ENCODE measurements at regions not wholly inside any gene's neighbourhood (a gene's known extent, or its start where the extent isn't known, plus 50 kb on each side); places are given as distances from the start of the nearest gene placed in this dataset.
"Not testable (repeated sequence)": the region's sequence is repeated elsewhere in the genome, so short reads cannot be mapped to it uniquely, and the experiment has no call there.

DNA sequence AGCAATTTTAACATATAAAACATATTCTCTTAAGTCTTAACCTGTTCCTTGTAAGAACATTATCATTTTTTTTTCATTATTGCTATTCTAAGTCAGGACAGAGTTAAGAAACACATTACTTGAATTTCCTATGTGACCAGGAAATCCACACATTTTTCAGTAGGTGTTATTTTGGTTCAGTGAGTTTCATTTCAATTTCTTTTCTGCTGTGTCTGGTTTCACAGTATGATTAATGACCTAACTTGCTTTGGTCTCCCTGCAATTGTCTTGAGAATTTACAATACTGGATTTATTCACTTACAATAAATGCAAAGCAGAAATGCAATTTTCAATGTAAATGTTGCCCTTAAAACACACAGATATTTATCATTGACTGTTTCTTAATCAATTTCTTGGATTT, 396.9 kb upstream of the TMTC1 start:
- H3K27me3 Mint-ChIP-seq = no peaks in the 10 kb centered on the region
- ATAC-seq (replicated peaks in 1 of 4) = no peak

DNA sequence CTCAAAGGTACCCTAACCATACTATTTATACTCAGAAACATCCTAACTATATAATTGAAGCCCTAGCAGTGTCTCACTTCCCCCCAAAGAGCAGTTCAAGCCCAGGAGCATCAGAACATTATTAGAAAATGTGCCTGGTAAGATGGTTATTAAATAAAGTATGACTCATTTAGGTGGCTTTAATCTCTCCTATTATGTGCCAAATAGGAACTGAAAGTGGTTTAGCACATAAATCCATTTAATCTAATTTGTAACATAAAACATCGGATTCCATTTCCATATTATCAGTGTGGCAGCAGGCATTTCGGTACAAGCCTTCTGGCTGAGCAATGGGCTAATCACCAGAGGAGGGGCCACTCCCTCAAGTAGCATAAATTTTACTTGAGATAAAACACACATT, 395.2 kb upstream of the TMTC1 start:
- H3K9me3 ChIP-seq = no peaks in the 10 kb centered on the region
- CTCF ChIA-PET = no interaction called here
- Mint-ChIP-seq H3K27me3 (no peaks in the 10 kb centered on the region), H3K36me3 (no peaks in the 10 kb centered on the region), H3K4me3 (no peak overlapping the region), H3K9me3 (peaks cover 0 to 4% (median 0%) of the 10 kb centered on the region in 3 donors), H3K4me1 (no peaks in the 10 kb centered on the region), H3K27ac (no peak overlapping the region)
- no peak for ATAC-seq (replicated peaks in 1 of 4)
- H3K27ac ChIP-seq (ENCODE audit: low read length) = no peak overlapping the region
- DNase-seq = no peak
- no peaks in the 10 kb centered on the region for H3K27me3 ChIP-seq (replicated peaks in 1 of 2; ENCODE audit: control insufficient read depth in 2 of 2, extremely low read depth in 1 of 2, insufficient read depth in 2 of 2, low read length in 1 of 2)
- POLR2A ChIA-PET = no interaction called here
- no peak overlapping the region for H3K4me3 ChIP-seq (ENCODE audit: control insufficient read depth in 1 of 2, extremely low read depth in 1 of 2, low read length in 1 of 2)
- no CpG with 5 or more reads among the region's 2 CpGs for WGBS (ENCODE audit: insufficient coverage)
- H3K36me3 ChIP-seq (ENCODE audit: control insufficient read depth in 2 of 2, extremely low read depth in 1 of 2, insufficient read depth in 1 of 2, low read length in 1 of 2) = no peaks in the 10 kb centered on the region
- no peaks in the 10 kb centered on the region for H3K4me1 ChIP-seq (ENCODE audit: control insufficient read depth in 1 of 2, extremely low read depth in 1 of 2, insufficient read depth in 2 of 2, low read length in 2 of 2)

More for the DNA sequence above, 396.9 kb upstream of the TMTC1 start:
- POLR2A ChIA-PET = no interaction called here
- no peaks in the 10 kb centered on the region for H3K9me3 ChIP-seq
- H3K4me3 ChIP-seq (ENCODE audit: control insufficient read depth in 1 of 2, extremely low read depth in 1 of 2, low read length in 1 of 2) = no peak overlapping the region
- no peaks in the 10 kb centered on the region for H3K36me3 ChIP-seq (ENCODE audit: control insufficient read depth in 2 of 2, extremely low read depth in 1 of 2, insufficient read depth in 1 of 2, low read length in 1 of 2)
- no peak for DNase-seq
- H3K27ac ChIP-seq (ENCODE audit: low read length) = no peak overlapping the region
- H3K4me1 Mint-ChIP-seq = no peaks in the 10 kb centered on the region
- CTCF ChIA-PET = no interaction called here
- H3K27me3 ChIP-seq (replicated peaks in 1 of 2; ENCODE audit: control insufficient read depth in 2 of 2, extremely low read depth in 1 of 2, insufficient read depth in 2 of 2, low read length in 1 of 2) = no peaks in the 10 kb centered on the region
- H3K36me3 Mint-ChIP-seq = no peaks in the 10 kb centered on the region
- H3K4me3 Mint-ChIP-seq = no peak overlapping the region
- no peaks in the 10 kb centered on the region for H3K4me1 ChIP-seq (ENCODE audit: control insufficient read depth in 1 of 2, extremely low read depth in 1 of 2, insufficient read depth in 2 of 2, low read length in 2 of 2)
- H3K9me3 Mint-ChIP-seq = peaks cover 0 to 4% (median 0%) of the 10 kb centered on the region in 3 donors
- H3K27ac Mint-ChIP-seq = no peak overlapping the region

DNA sequence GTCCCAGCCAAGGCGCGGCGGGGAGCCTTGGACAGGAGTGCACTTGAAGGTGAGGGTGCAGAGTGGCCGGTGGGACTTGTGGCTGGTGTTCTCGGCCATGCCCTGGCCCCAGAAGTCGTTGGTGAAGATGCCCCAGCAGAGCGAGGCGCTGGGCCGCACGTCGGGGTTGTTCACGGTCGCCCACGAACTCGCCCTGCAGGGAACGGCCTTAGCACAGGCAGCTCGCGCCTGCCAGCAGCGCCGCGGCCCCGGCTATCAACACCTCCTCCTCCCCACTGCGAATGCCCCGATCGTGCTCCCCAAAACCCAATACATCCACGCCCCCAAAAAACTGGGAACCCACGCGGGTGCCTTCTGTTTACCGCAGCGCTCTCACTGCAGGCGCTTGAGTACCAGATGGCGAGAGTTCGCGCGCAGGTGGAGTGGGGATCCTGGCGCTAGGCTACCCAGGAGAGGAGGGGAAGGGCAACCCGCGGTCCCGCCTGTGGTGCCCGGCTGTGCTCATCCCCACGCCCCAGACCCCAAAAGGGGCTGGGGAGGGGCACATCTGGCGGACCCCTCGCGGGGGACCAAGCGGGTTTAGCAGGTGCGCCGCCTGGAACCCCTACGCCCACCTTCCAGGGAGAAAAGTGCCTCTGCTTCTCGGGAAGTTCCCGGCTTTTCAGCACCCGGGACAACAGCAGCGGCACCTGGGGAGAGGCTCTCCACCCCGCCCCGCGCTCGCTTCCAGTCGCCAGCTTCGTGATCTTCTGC, 386.3 kb upstream of the TMTC1 start:
- CTCF ChIA-PET = no interaction called here
- Mint-ChIP-seq H3K36me3 (no peaks in the 10 kb centered on the region), H3K9me3 (no peaks in the 10 kb centered on the region), H3K4me1 (no peaks in the 10 kb centered on the region), H3K27me3 (peaks cover 4 to 10% of the 10 kb centered on the region in 2 donors), H3K4me3 (no peak overlapping the region), H3K27ac (no peak overlapping the region)
- Histone ChIP-seq H3K9me3 (no peaks in the 10 kb centered on the region), H3K36me3 (ENCODE audit: control insufficient read depth in 2 of 2, extremely low read depth in 1 of 2, insufficient read depth in 1 of 2, low read length in 1 of 2) (no peaks in the 10 kb centered on the region), H3K27me3 (replicated peaks in 1 of 2; ENCODE audit: control insufficient read depth in 2 of 2, extremely low read depth in 1 of 2, insufficient read depth in 2 of 2, low read length in 1 of 2) (peaks cover 9 to 11% of the 10 kb centered on the region in 2 experiments), H3K4me1 (ENCODE audit: control insufficient read depth in 1 of 2, extremely low read depth in 1 of 2, insufficient read depth in 2 of 2, low read length in 2 of 2) (no peaks in the 10 kb centered on the region), H3K4me3 (ENCODE audit: control insufficient read depth in 1 of 2, extremely low read depth in 1 of 2, low read length in 1 of 2) (no peak overlapping the region), H3K27ac (ENCODE audit: low read length) (no peak overlapping the region)
- POLR2A ChIA-PET = no interaction called here
- no peak for DNase-seq
- WGBS (ENCODE audit: insufficient coverage) = 21% methylated on average over 49 of the region's 58 CpGs
- no peak for ATAC-seq (replicated peaks in 1 of 4)

DNA sequence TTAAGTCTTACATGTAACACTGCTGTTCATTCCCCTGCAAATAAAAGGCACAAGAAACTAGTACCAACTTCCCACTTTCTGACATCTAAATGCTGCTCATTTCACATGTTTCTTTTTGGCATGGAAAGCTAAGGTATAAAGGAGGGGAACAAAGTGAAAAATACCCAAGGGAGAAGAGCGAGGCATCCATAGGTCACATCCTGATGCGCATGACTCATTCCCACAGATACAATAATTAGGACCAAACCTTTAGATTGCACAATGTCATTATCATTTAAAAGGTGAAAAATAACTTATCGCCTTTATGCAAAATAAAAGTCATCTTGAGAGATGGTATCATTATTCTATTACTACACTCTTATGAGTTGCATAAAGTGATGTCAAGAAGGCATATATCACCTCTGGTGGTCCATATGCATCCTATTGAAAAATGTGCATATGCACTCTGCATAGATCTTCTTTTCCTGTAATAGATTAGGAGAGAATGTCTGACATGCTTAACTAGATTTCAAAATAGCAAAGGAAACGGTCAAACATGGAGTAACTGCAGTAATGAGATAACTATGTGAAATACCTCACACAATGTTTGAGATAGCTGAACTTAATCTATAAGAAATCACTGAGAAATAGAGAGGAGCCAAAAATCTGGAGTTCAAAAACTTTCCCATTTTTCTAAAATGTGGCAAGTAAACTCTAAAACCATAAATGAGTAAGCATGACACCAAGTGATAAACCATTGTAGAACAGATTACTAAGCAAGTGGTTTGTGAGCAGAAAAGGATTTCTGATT, 382.5 kb upstream of the TMTC1 start:
- Histone ChIP-seq H3K9me3 (no peaks in the 10 kb centered on the region), H3K4me3 (ENCODE audit: control insufficient read depth in 1 of 2, extremely low read depth in 1 of 2, low read length in 1 of 2) (no peak overlapping the region), H3K27ac (ENCODE audit: low read length) (no peak overlapping the region), H3K36me3 (ENCODE audit: control insufficient read depth in 2 of 2, extremely low read depth in 1 of 2, insufficient read depth in 1 of 2, low read length in 1 of 2) (no peaks in the 10 kb centered on the region), H3K27me3 (replicated peaks in 1 of 2; ENCODE audit: control insufficient read depth in 2 of 2, extremely low read depth in 1 of 2, insufficient read depth in 2 of 2, low read length in 1 of 2) (peaks cover 9 to 11% of the 10 kb centered on the region in 2 experiments), H3K4me1 (ENCODE audit: control insufficient read depth in 1 of 2, extremely low read depth in 1 of 2, insufficient read depth in 2 of 2, low read length in 2 of 2) (no peaks in the 10 kb centered on the region)
- Mint-ChIP-seq H3K36me3 (no peaks in the 10 kb centered on the region), H3K9me3 (no peaks in the 10 kb centered on the region), H3K27ac (no peak overlapping the region), H3K4me3 (no peak overlapping the region), H3K27me3 (peaks cover 5 to 10% of the 10 kb centered on the region in 2 donors), H3K4me1 (no peaks in the 10 kb centered on the region)
- DNase-seq (no peak), ATAC-seq (replicated peaks in 1 of 4) (no peak)
- CTCF ChIA-PET = no interaction called here
- WGBS (ENCODE audit: insufficient coverage) = no CpG with 5 or more reads among the region's 4 CpGs
- POLR2A ChIA-PET = interaction anchor here in 1 of 2 donors (0.6 kb wide), 1 partner anchor 62 kb away, joined by 4 read pairs; no protein-coding TSS in a partner anchor

DNA sequence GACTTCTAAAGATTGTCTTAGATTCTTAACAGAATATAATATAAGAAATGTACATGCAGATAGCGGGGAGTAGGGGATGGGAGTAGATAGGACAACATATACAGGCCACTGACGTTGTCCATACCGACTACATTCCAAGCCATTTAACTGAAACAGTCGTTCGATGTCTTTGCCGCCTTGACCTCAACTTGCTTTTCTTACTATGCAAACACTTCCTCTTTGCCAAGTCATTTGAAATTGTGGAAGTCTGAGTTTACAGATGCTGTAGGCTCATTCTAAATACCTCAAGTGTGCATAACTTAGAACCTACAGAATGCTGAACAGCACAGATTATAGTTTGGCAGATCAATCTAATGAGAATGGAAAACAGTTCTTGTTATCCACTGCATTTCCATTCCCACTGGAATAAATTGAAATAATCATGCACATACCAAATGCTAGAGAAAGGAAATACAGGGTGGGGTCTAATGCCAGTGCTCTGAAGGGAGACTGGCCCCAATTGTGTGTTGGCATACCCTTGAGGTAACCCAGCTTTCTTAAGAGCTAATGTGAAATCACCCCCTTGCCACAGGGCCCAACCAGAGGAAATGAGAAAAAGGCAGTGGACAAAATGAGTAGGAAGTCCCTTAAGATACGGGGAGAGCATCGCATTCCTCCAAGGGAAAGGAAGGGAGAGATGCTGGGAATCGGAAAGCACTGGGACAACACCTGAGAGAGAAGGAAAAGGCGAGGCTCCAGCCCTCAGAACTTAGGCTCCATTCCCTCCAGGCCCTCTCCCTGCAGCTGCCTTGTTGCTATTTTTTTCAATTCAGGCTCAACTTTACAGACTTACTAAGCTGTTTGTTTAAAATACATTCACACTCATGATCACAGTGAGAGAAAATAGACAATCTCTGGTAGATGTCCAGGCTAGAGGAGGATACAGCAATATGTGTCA, 380.9 kb upstream of the TMTC1 start:
- H3K4me3 Mint-ChIP-seq = no peak overlapping the region
- DNase-seq (no peak), ATAC-seq (replicated peaks in 1 of 4) (no peak)
- ChIA-PET CTCF (no interaction called here), POLR2A (no interaction called here)
- 73% methylated on average over 2 of the region's 10 CpGs for WGBS (ENCODE audit: insufficient coverage)
- no peaks in the 10 kb centered on the region for H3K9me3 ChIP-seq
- H3K9me3 Mint-ChIP-seq = no peaks in the 10 kb centered on the region
- no peak overlapping the region for H3K4me3 ChIP-seq (ENCODE audit: control insufficient read depth in 1 of 2, extremely low read depth in 1 of 2, low read length in 1 of 2)
- H3K27me3 ChIP-seq (replicated peaks in 1 of 2; ENCODE audit: control insufficient read depth in 2 of 2, extremely low read depth in 1 of 2, insufficient read depth in 2 of 2, low read length in 1 of 2) = peaks cover 2 to 9% of the 10 kb centered on the region in 2 experiments
- no peaks in the 10 kb centered on the region for H3K4me1 ChIP-seq (ENCODE audit: control insufficient read depth in 1 of 2, extremely low read depth in 1 of 2, insufficient read depth in 2 of 2, low read length in 2 of 2)
- peaks cover 0 to 6% of the 10 kb centered on the region in 2 donors for H3K27me3 Mint-ChIP-seq
- H3K27ac ChIP-seq (ENCODE audit: low read length) = no peak overlapping the region
- no peaks in the 10 kb centered on the region for H3K36me3 ChIP-seq (ENCODE audit: control insufficient read depth in 2 of 2, extremely low read depth in 1 of 2, insufficient read depth in 1 of 2, low read length in 1 of 2)
- H3K4me1 Mint-ChIP-seq = no peaks in the 10 kb centered on the region
- no peaks in the 10 kb centered on the region for H3K36me3 Mint-ChIP-seq
- H3K27ac Mint-ChIP-seq = no peak overlapping the region

DNA sequence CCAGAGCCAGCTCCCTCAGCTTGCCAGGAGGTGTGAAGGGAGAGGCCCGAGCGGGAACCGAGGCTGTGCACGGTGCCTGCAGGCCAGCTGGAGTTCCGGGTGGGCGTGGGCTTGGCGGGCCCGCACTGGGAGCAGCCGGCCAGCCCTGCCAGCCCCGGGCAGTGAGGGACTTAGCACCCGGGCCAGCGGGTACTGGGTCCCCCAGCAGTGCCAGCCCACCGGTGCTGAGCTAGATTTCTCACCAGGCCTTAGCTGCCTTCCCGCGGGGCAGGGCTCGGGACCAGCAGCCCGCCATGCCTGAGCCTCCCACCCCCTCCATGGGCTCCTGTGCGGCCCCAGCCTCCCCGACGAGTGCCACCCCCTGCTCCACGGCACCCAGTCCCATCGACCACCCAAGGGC, 373.1 kb upstream of the TMTC1 start:
- H3K9me3 ChIP-seq; H3K4me1 ChIP-seq (ENCODE audit: control insufficient read depth in 1 of 2, extremely low read depth in 1 of 2, insufficient read depth in 2 of 2, low read length in 2 of 2); H3K4me3 Mint-ChIP-seq; H3K27me3 ChIP-seq (replicated peaks in 1 of 2; ENCODE audit: control insufficient read depth in 2 of 2, extremely low read depth in 1 of 2, insufficient read depth in 2 of 2, low read length in 1 of 2); H3K27ac ChIP-seq (ENCODE audit: low read length); DNase-seq; POLR2A ChIA-PET; H3K27ac Mint-ChIP-seq; H3K4me3 ChIP-seq (ENCODE audit: control insufficient read depth in 1 of 2, extremely low read depth in 1 of 2, low read length in 1 of 2); H3K36me3 Mint-ChIP-seq; H3K36me3 ChIP-seq (ENCODE audit: control insufficient read depth in 2 of 2, extremely low read depth in 1 of 2, insufficient read depth in 1 of 2, low read length in 1 of 2); CTCF ChIA-PET; H3K27me3 Mint-ChIP-seq; H3K4me1 Mint-ChIP-seq; ATAC-seq (replicated peaks in 1 of 4): not testable (repeated sequence)
- WGBS (ENCODE audit: insufficient coverage) = 97% methylated on average over 13 of the region's 22 CpGs
- peaks cover 0 to 14% (median 7%) of the 10 kb centered on the region in 3 donors for H3K9me3 Mint-ChIP-seq

Measured in T-cell (primary cell).